B cell (primary cell): ENCODE measurements at regions not wholly inside any gene's neighbourhood (a gene's known extent, or its start where the extent isn't known, plus 50 kb on each side); places are given as distances from the start of the nearest gene placed in this dataset.

ENCODE experiments used
- ATAC-seq: fragments of 200-7000 bp; cut with Tn5 transposase; one replicate; pipeline ENCODE4 v1.10.0; 2021; ENCODE audit warnings: low read depth, mild to moderate bottlenecking, moderate number of reproducible peaks, moderate library complexity
- CTCF ChIA-PET: fragments of 350-600 bp; sonication (Branson Sonifier 250); formaldehyde crosslinking; loops from one replicate; lab custom pipeline; 2021; ENCODE audit warnings: antibody characterized with exemption, inconsistent platforms; lab: Charles Lee
- POLR2A ChIA-PET: fragments of 350-600 bp; sonication (Branson Sonifier 250); formaldehyde crosslinking; loops from one replicate; lab custom pipeline; 2021; ENCODE audit warnings: antibody characterized with exemption; lab: Charles Lee
- DNase-seq: peaks from one replicate; pipeline ENCODE4 v3.0.0; 2013
- H2AFZ ChIP-seq: 2 replicates; pipeline ENCODE4 v1.6.1; 2012; ENCODE audit warnings: mild to moderate bottlenecking, low read depth, low read length; ENCODE audit not compliant: insufficient read depth, poor library complexity, severe bottlenecking
- H3K27ac ChIP-seq, 2 donors: 1 replicate in 1 of 2; 2 replicates in 1 of 2; pipeline ENCODE4 v1.5.1; 2012 to 2013; ENCODE audit warnings: low read length in 2 of 2, mild to moderate bottlenecking in 2 of 2, moderate library complexity in 1 of 2
- H3K27me3 ChIP-seq, 4 experiments: fragments of 200-600 bp in 1 of 4; sonication (generic) in 1 of 4; replicated peaks in 1 of 4; 1 replicate in 2 of 4; 2 replicates in 2 of 4; pipeline versions ENCODE4 v1.6.1 to v1.7.0; 2013 to 2016; ENCODE audit warnings: low read length in 3 of 4, mild to moderate bottlenecking in 2 of 4, mixed read lengths in 1 of 4, moderate library complexity in 1 of 4; ENCODE audit not compliant: insufficient read depth in 4 of 4, control insufficient read depth in 3 of 4; ENCODE audit errors: control extremely low read depth in 1 of 4
- H3K36me3 ChIP-seq, 2 experiments: replicated peaks in 1 of 2; 1 replicate in 1 of 2; 2 replicates in 1 of 2; pipeline versions ENCODE4 v1.6.1 to v1.7.1; 2013; ENCODE audit warnings: low read length in 1 of 2; ENCODE audit not compliant: insufficient read depth in 2 of 2, control insufficient read depth in 1 of 2; ENCODE audit errors: control extremely low read depth in 1 of 2, extremely low read depth in 1 of 2
- H3K4me1 ChIP-seq, 2 donors: fragments of 200-600 bp in 1 of 2; sonication (generic) in 1 of 2; 1 replicate in 1 of 2; 2 replicates in 1 of 2; pipeline versions ENCODE4 v1.5.1 to v1.6.1; 2013 to 2017; ENCODE audit warnings: low read length in 2 of 2; ENCODE audit not compliant: control insufficient read depth in 2 of 2, insufficient read depth in 2 of 2
- H3K4me2 ChIP-seq: replicated peaks from 2 replicates; pipeline ENCODE3; 2012; ENCODE audit warnings: mild to moderate bottlenecking, low read depth, low read length; ENCODE audit not compliant: poor library complexity, severe bottlenecking
- H3K4me3 ChIP-seq, 5 experiments: fragments of 200-600 bp in 1 of 5; sonication (generic) in 1 of 5; 1 replicate in 3 of 5; 2 replicates in 2 of 5; pipeline versions ENCODE4 v1.5.1 to v1.7.0; 2011 to 2016; ENCODE audit warnings: low read length in 4 of 5, mild to moderate bottlenecking in 4 of 5, low read depth in 2 of 5, control low read depth in 1 of 5, moderate library complexity in 1 of 5; ENCODE audit not compliant: insufficient read depth in 1 of 5; ENCODE audit errors: control extremely low read depth in 1 of 5, extremely low read depth in 1 of 5
- H3K79me2 ChIP-seq: fragments of 200-600 bp; sonication (generic); one replicate; pipeline ENCODE4 v1.6.0; 2016; ENCODE audit warnings: low read length; ENCODE audit not compliant: control insufficient read depth, insufficient read depth
- H3K9ac ChIP-seq: fragments of 200-600 bp; sonication (generic); 2 replicates; pipeline ENCODE4 v1.6.1; 2017; ENCODE audit warnings: mild to moderate bottlenecking, low read length, moderate library complexity
- H3K9me3 ChIP-seq, 3 donors: one replicate each; pipeline versions ENCODE4 v1.6.1 to v1.7.1; 2013; ENCODE audit warnings: low read length in 2 of 3; ENCODE audit not compliant: control insufficient read depth in 2 of 3, insufficient read depth in 1 of 3; ENCODE audit errors: control extremely low read depth in 1 of 3
- H4K20me1 ChIP-seq: 2 replicates; pipeline ENCODE4 v1.6.0; 2012; ENCODE audit warnings: mild to moderate bottlenecking, low read length; ENCODE audit not compliant: insufficient read depth, control insufficient read depth, poor library complexity, severe bottlenecking
- H3K27ac Mint-ChIP-seq: one replicate; pipeline ENCODE4 v1.8.0; 2021; ENCODE audit warnings: mixed read lengths
- H3K27me3 Mint-ChIP-seq: one replicate; pipeline ENCODE4 v1.8.0; 2021; ENCODE audit warnings: mixed read lengths
- H3K4me1 Mint-ChIP-seq: one replicate; pipeline ENCODE4 v1.8.0; 2021; ENCODE audit warnings: mixed read lengths
- H3K4me3 Mint-ChIP-seq: one replicate; pipeline ENCODE4 v1.8.0; 2021; ENCODE audit warnings: mixed read lengths
- H3K9me3 Mint-ChIP-seq: one replicate; pipeline ENCODE4 v1.8.0; 2022; ENCODE audit warnings: mixed read lengths; ENCODE audit not compliant: insufficient read depth
- EZH2 ChIP-seq: IDR thresholded peaks from 2 replicates; pipeline ENCODE4 v1.6.1; 2012; ENCODE audit warnings: borderline replicate concordance, low read depth, mild to moderate bottlenecking, moderate library complexity, low read length; ENCODE audit not compliant: insufficient read depth, poor library complexity, severe bottlenecking
- WGBS: methylation state at CpG from one replicate; pipeline ENCODE4 v1.1.5; 2013; ENCODE audit warnings: missing lambda C conversion rate; ENCODE audit not compliant: insufficient coverage; 5-methylcytosine and 5-hydroxymethylcytosine counted together
- intact Hi-C: fragments of 100-400 bp; cut with micrococcal nuclease; formaldehyde crosslinking; loops from one replicate; pipeline ENCODE4 v1.10.0; 2022
- TF ChIP-seq, protein P1 (sequence below): fragments of 200-600 bp; IDR thresholded peaks from one replicate; pipeline ENCODE4 v1.8.0; 2022; ENCODE audit warnings: antibody characterized with exemption, mild to moderate bottlenecking

DNA sequence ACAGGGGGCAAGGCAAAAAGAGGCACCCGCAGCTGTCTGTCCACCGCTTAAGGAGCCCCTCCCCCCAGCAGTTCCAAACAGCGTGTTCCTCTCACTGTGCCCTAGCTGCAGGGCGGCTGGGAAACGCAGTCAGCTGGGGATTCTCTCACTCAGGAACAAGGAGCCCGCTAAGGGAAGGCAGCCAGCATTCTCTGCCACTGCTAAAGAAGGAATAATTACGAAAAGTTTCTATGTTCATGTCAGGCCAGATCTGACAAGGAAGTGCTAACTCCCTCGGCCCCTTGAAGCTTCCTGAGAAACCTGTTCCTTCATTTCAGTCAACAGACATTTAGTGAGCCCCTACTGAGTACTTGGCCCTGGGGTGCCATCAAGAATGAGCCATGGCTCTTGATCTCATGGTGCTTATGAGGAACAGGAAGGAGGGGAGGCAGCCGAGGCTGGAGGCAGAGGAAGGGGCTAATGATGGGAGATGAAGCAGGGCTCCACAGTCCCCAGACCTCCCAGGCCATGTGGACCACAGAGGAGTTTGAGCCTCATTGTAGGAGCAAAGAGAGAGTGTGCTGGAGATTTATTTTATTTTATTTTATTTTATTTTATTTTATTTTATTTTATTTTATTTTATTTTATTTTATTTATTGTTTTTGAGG, 101.7 kb upstream of the PMEPA1 start:
- Mint-ChIP-seq H3K27me3 (peaks cover 33% of the 10 kb centered on the region), H3K4me1 (peaks cover 5% of the 10 kb centered on the region), H3K9me3 (no peaks in the 10 kb centered on the region), H3K27ac (no peak overlapping the region), H3K4me3 (no peak overlapping the region)
- DNase-seq (no peak), ATAC-seq (no peak)
- Histone ChIP-seq H3K27ac (no peak overlapping the region), H3K4me3 (no peak overlapping the region), H3K79me2 (no peaks in the 10 kb centered on the region), H3K4me1 (no peaks in the 10 kb centered on the region), H3K9me3 (no peaks in the 10 kb centered on the region), H2AFZ (no peak overlapping the region), H3K4me2 (no peak overlapping the region), H4K20me1 (no peaks in the 10 kb centered on the region), H3K27me3 (peaks cover 0 to 6% (median 1%) of the 10 kb centered on the region in 4 experiments), H3K9ac (no peak overlapping the region), H3K36me3 (no peaks in the 10 kb centered on the region)
- 52% methylated on average over 9 of the region's 9 CpGs for WGBS
- intact Hi-C loops: no loop called here
- CTCF ChIA-PET: no interaction called here
- TF ChIP-seq, protein P1, sequence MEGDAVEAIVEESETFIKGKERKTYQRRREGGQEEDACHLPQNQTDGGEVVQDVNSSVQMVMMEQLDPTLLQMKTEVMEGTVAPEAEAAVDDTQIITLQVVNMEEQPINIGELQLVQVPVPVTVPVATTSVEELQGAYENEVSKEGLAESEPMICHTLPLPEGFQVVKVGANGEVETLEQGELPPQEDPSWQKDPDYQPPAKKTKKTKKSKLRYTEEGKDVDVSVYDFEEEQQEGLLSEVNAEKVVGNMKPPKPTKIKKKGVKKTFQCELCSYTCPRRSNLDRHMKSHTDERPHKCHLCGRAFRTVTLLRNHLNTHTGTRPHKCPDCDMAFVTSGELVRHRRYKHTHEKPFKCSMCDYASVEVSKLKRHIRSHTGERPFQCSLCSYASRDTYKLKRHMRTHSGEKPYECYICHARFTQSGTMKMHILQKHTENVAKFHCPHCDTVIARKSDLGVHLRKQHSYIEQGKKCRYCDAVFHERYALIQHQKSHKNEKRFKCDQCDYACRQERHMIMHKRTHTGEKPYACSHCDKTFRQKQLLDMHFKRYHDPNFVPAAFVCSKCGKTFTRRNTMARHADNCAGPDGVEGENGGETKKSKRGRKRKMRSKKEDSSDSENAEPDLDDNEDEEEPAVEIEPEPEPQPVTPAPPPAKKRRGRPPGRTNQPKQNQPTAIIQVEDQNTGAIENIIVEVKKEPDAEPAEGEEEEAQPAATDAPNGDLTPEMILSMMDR: no peak
- no peak for TF ChIP-seq EZH2
- POLR2A ChIA-PET: no interaction called here

DNA sequence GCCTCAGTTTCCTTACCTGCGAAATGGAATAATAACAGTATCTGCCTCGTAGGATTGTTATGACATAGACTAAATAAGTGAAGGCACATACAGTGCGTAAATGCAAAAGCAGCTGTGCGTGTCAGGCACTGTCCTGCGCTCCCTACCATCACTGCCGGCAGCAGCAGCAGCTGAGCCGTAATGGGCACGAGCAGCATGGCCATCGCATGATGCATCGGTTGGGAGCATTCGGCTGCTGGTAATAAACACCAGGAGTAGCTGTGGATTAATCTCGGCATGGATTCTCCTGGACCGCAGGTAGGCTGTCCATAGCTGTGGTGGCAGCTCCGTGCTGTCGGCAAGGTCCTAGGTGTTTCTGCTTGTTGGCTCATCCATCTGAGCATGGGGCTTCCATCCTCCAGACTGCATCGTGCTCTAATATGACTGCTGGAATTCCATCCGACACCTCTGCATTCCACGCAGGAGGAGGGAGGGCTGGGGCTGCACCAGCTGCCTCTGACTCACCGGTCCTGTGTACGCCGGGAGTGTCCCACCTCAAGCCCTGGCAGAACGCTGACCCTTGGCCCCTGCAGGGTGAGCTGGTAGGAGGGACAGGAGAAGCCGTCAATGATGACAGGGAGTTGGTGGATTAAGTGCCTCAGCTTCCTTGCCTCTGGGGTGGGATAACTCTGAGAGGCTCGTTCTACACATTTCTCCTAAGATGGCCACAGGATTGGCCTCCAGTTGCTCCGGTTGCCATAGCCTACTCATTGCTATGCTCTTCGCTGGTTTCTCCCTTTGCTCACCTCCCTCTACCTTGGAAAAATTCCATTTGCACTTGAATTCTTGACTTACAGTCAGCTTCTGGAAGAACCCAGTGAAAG, 100.9 kb upstream of the PMEPA1 start:
- Mint-ChIP-seq H3K4me3 (no peak overlapping the region), H3K27ac (no peak overlapping the region), H3K9me3 (no peaks in the 10 kb centered on the region), H3K27me3 (peaks cover 36% of the 10 kb centered on the region), H3K4me1 (peaks cover 5% of the 10 kb centered on the region)
- Histone ChIP-seq H3K9me3 (no peaks in the 10 kb centered on the region), H3K27ac (no peak overlapping the region), H3K4me1 (no peaks in the 10 kb centered on the region), H3K36me3 (no peaks in the 10 kb centered on the region), H3K79me2 (no peaks in the 10 kb centered on the region), H3K27me3 (peaks cover 0 to 6% (median 1%) of the 10 kb centered on the region in 4 experiments), H4K20me1 (no peaks in the 10 kb centered on the region), H3K9ac (no peak overlapping the region), H3K4me3 (no peak overlapping the region), H2AFZ (no peak overlapping the region), H3K4me2 (no peak overlapping the region)
- TF ChIP-seq, protein P1: no peak
- no peak for TF ChIP-seq EZH2
- no peak for DNase-seq
- ATAC-seq: no peak
- 96% methylated on average over 25 of the region's 26 CpGs for WGBS
- POLR2A ChIA-PET: interaction anchor here (0.9 kb wide), 1 partner anchor 416 kb away, joined by 4 read pairs; no protein-coding TSS in a partner anchor
- CTCF ChIA-PET: no interaction called here
- intact Hi-C loops: no loop called here
